ENCODE measurements at regions not wholly inside any gene's neighbourhood (a gene's known extent, or its start where the extent isn't known, plus 50 kb on each side); places are given as distances from the start of the nearest gene placed in this dataset.

GRCh38 chr18:64983497-64984238 is 767.1 kb upstream of the CDH7 start:
- no peak overlapping the region for H3K4me3 ChIP-seq
- no peak overlapping the region for H3K27ac ChIP-seq
- no peak for TF ChIP-seq CTCF (IDR thresholded peaks at IDR 0.05)
- DNase-seq (ENCODE audit: low spot score) = no peak

GRCh38 chr18:64982414-64983055 is 768.3 kb upstream of the CDH7 start:
- Histone ChIP-seq H3K27ac (no peak overlapping the region), H3K4me3 (no peak overlapping the region)
- DNase-seq (ENCODE audit: low spot score) = no peak
- no peak for TF ChIP-seq CTCF (IDR thresholded peaks at IDR 0.05)

GRCh38 chr18:64981915-64982314 is 768.9 kb upstream of the CDH7 start:
- H3K27ac ChIP-seq = no peak overlapping the region
- no peak overlapping the region for H3K4me3 ChIP-seq
- TF ChIP-seq CTCF (IDR thresholded peaks at IDR 0.05) = no peak
- DNase-seq (ENCODE audit: low spot score) = no peak

GRCh38 chr18:64979791-64980190 is 771.0 kb upstream of the CDH7 start:
- TF ChIP-seq CTCF (IDR thresholded peaks at IDR 0.05) = no peak
- H3K27ac ChIP-seq = no peak overlapping the region
- DNase-seq (ENCODE audit: low spot score) = no peak
- H3K4me3 ChIP-seq = no peak overlapping the region

- Histone ChIP-seq H3K4me3 (no peak overlapping the region), H3K27ac (no peak overlapping the region)
- TF ChIP-seq CTCF (IDR thresholded peaks at IDR 0.05) = no peak
- no peak for DNase-seq (ENCODE audit: low spot score)
Measured at GRCh38 chr18:64974391-64975125, 776.3 kb upstream of the CDH7 start.

GRCh38 chr18:64972545-64972944 is 778.3 kb upstream of the CDH7 start:
- TF ChIP-seq CTCF (IDR thresholded peaks at IDR 0.05) = no peak
- no peak for DNase-seq (ENCODE audit: low spot score)
- Histone ChIP-seq H3K4me3 (no peak overlapping the region), H3K27ac (no peak overlapping the region)

Measured in coronary artery (tissue), 2 donors.